CD14-positive monocyte (primary cell): ENCODE measurements at regions not wholly inside any gene's neighbourhood (a gene's known extent, or its start where the extent isn't known, plus 50 kb on each side); places are given as distances from the start of the nearest gene placed in this dataset.

Experiments used
- DNase-seq, 3 donors: peaks; one replicate each; pipeline ENCODE4 v3.0.0-alpha.2; 2011 to 2022
- H2AFZ ChIP-seq: 2 replicates; pipeline ENCODE4 v1.6.0; 2012; ENCODE audit warnings: mild to moderate bottlenecking, low read depth, low read length, inconsistent platforms; ENCODE audit not compliant: insufficient read depth, poor library complexity, severe bottlenecking
- H3K27ac ChIP-seq, 2 donors: 1 replicate in 1 of 2; 2 replicates in 1 of 2; pipeline ENCODE4 v1.5.1; 2012 to 2013; ENCODE audit warnings: low read length in 2 of 2, control low read depth in 1 of 2, inconsistent platforms in 1 of 2, low read depth in 1 of 2, mild to moderate bottlenecking in 1 of 2
- H3K27me3 ChIP-seq, 2 donors: one replicate each; pipeline versions ENCODE4 v1.6.0 to v1.6.1; 2011 to 2013; ENCODE audit warnings: low read length in 2 of 2; ENCODE audit not compliant: control insufficient read depth in 2 of 2, insufficient read depth in 2 of 2
- H3K36me3 ChIP-seq, 2 donors: replicated peaks in 1 of 2; 1 replicate in 1 of 2; 2 replicates in 1 of 2; pipeline versions ENCODE4 v1.5.1 to v1.6.1; 2012 to 2013; ENCODE audit warnings: low read length in 2 of 2, control low read depth in 1 of 2, inconsistent platforms in 1 of 2, mild to moderate bottlenecking in 1 of 2; ENCODE audit not compliant: insufficient read depth in 2 of 2, control insufficient read depth in 1 of 2
- H3K4me1 ChIP-seq, 2 donors: 1 replicate in 1 of 2; 2 replicates in 1 of 2; pipeline versions ENCODE4 v1.5.1 to v1.6.1; 2012 to 2013; ENCODE audit warnings: low read length in 2 of 2, control low read depth in 1 of 2, inconsistent platforms in 1 of 2, mild to moderate bottlenecking in 1 of 2, moderate library complexity in 1 of 2; ENCODE audit not compliant: insufficient read depth in 2 of 2, control insufficient read depth in 1 of 2
- H3K4me2 ChIP-seq: replicated peaks from 2 replicates; pipeline ENCODE3; 2012; ENCODE audit warnings: low read length, moderate library complexity, mild to moderate bottlenecking; ENCODE audit not compliant: poor library complexity, severe bottlenecking; ENCODE audit errors: extremely low read depth
- H3K4me3 ChIP-seq, 3 experiments: fragments of 200-600 bp in 1 of 3; sonication (generic) in 1 of 3; replicated peaks in 1 of 3; 1 replicate in 2 of 3; 2 replicates in 1 of 3; pipeline ENCODE4 v1.5.1; 2011 to 2013; ENCODE audit warnings: low read length in 3 of 3, mild to moderate bottlenecking in 3 of 3, control low read depth in 2 of 3, low read depth in 2 of 3, inconsistent platforms in 1 of 3, moderate library complexity in 1 of 3
- H3K79me2 ChIP-seq: 2 replicates; pipeline ENCODE4 v1.6.0; 2012; ENCODE audit warnings: mild to moderate bottlenecking, control low read depth, inconsistent platforms, low read length, moderate library complexity; ENCODE audit not compliant: insufficient read depth
- H3K9ac ChIP-seq: 2 replicates; pipeline ENCODE4 v1.6.0; 2017; ENCODE audit warnings: low read length, mild to moderate bottlenecking; ENCODE audit not compliant: insufficient read depth, poor library complexity, severe bottlenecking
- H3K9me3 ChIP-seq, 2 donors: replicated peaks in 1 of 2; 1 replicate in 1 of 2; 2 replicates in 1 of 2; pipeline versions ENCODE4 v1.5.1 to v1.6.1; 2012 to 2013; ENCODE audit warnings: low read length in 2 of 2, control low read depth in 1 of 2; ENCODE audit not compliant: control insufficient read depth in 1 of 2, insufficient read depth in 1 of 2
- H4K20me1 ChIP-seq: 2 replicates; pipeline ENCODE4 v1.6.0; 2012; ENCODE audit warnings: mild to moderate bottlenecking, low read length, control low read depth, moderate library complexity; ENCODE audit not compliant: insufficient read depth
- H3K27ac Mint-ChIP-seq, 7 donors: one replicate each; pipeline ENCODE4 v1.8.0; 2020; ENCODE audit warnings: mild to moderate bottlenecking in 7 of 7, mixed read lengths in 7 of 7, moderate library complexity in 6 of 7, inconsistent platforms in 2 of 7
- H3K27me3 Mint-ChIP-seq, 3 donors: one replicate each; pipeline ENCODE4 v1.8.0; 2021 to 2022; ENCODE audit warnings: low read depth in 3 of 3, mild to moderate bottlenecking in 3 of 3, mixed read lengths in 3 of 3, moderate library complexity in 3 of 3, inconsistent platforms in 1 of 3
- H3K36me3 Mint-ChIP-seq, 2 donors: one replicate each; pipeline ENCODE4 v1.8.0; 2020; ENCODE audit warnings: mixed read lengths in 2 of 2, inconsistent platforms in 1 of 2, mild to moderate bottlenecking in 1 of 2
- H3K4me1 Mint-ChIP-seq: one replicate; pipeline ENCODE4 v1.8.0; 2020; ENCODE audit warnings: mild to moderate bottlenecking, mixed read lengths
- H3K4me3 Mint-ChIP-seq, 2 donors: one replicate each; pipeline ENCODE4 v1.8.0; 2020; ENCODE audit warnings: mild to moderate bottlenecking in 2 of 2, mixed read lengths in 2 of 2, moderate library complexity in 1 of 2
- H3K9me3 Mint-ChIP-seq, 7 donors: one replicate each; pipeline ENCODE4 v1.8.0; 2020 to 2022; ENCODE audit warnings: mixed read lengths in 7 of 7, mild to moderate bottlenecking in 6 of 7, moderate library complexity in 6 of 7, inconsistent platforms in 2 of 7
- CTCF ChIP-seq: fragments of 200-600 bp; IDR thresholded peaks from one replicate; pipeline ENCODE4 v1.8.0; 2022; ENCODE audit warnings: antibody characterized with exemption, mild to moderate bottlenecking
- WGBS: methylation state at CpG from one replicate; pipeline ENCODE4 v1.1.5; 2013; ENCODE audit warnings: missing lambda C conversion rate; ENCODE audit not compliant: insufficient coverage; 5-methylcytosine and 5-hydroxymethylcytosine counted together
- intact Hi-C, 2 donors: fragments of 100-400 bp; cut with micrococcal nuclease; formaldehyde crosslinking; loops; one replicate each; pipeline versions ENCODE4 v1.15.0 to v1.15.1; 2023

- intact Hi-C loops, result no loop called here
- TF ChIP-seq CTCF, result no peak
- 69% methylated on average over 2 of the region's 3 CpGs for WGBS
- H3K4me1 Mint-ChIP-seq, result peaks cover 12% of the 10 kb centered on the region
- no peak for DNase-seq
- H3K9me3 ChIP-seq, result no peaks in the 10 kb centered on the region
- no peaks in the 10 kb centered on the region for H3K79me2 ChIP-seq
- H3K4me2 ChIP-seq, result no peak overlapping the region
- H3K4me3 ChIP-seq, result no peak overlapping the region
- H3K27me3 Mint-ChIP-seq, result peaks cover 6 to 10% (median 8%) of the 10 kb centered on the region in 3 donors
- no peaks in the 10 kb centered on the region for H4K20me1 ChIP-seq
- no peak overlapping the region for H2AFZ ChIP-seq
- H3K4me1 ChIP-seq, result no peaks in the 10 kb centered on the region
- H3K36me3 Mint-ChIP-seq, result no peaks in the 10 kb centered on the region
- no peak overlapping the region for H3K27ac ChIP-seq
- H3K27me3 ChIP-seq, result peaks cover 0 to 3% of the 10 kb centered on the region in 2 donors
- no peak overlapping the region for H3K27ac Mint-ChIP-seq
- H3K36me3 ChIP-seq, result no peaks in the 10 kb centered on the region
- no peak overlapping the region for H3K4me3 Mint-ChIP-seq
- H3K9ac ChIP-seq, result no peak overlapping the region
- peaks cover 0 to 9% (median 4%) of the 10 kb centered on the region in 7 donors for H3K9me3 Mint-ChIP-seq
These were observed 195.5 kb downstream of the HAPSTR1 start for GRCh38 chr16:9286930-9287329.

GRCh38 chr16:9296271-9296590 lies 204.8 kb downstream of the HAPSTR1 start:
- no peak overlapping the region for H3K4me3 ChIP-seq
- H3K4me1 ChIP-seq, result peaks cover 0 to 7% of the 10 kb centered on the region in 2 donors
- no peak overlapping the region for H3K27ac ChIP-seq
- H3K4me1 Mint-ChIP-seq, result peaks cover 14% of the 10 kb centered on the region
- WGBS, result no CpG with 5 or more reads among the region's 2 CpGs
- no peaks in the 10 kb centered on the region for H4K20me1 ChIP-seq
- H3K9ac ChIP-seq, result no peak overlapping the region
- H2AFZ ChIP-seq, result no peak overlapping the region
- no peak overlapping the region for H3K4me2 ChIP-seq
- no peaks in the 10 kb centered on the region for H3K36me3 Mint-ChIP-seq
- intact Hi-C loops, result no loop called here
- peaks cover 3 to 4% (median 4%) of the 10 kb centered on the region in 3 donors for H3K27me3 Mint-ChIP-seq
- no peak for DNase-seq
- H3K4me3 Mint-ChIP-seq, result no peak overlapping the region
- H3K36me3 ChIP-seq, result no peaks in the 10 kb centered on the region
- TF ChIP-seq CTCF, result no peak
- H3K9me3 ChIP-seq, result peaks cover 0 to 4% of the 10 kb centered on the region in 2 donors
- peaks cover 0 to 13% (median 8%) of the 10 kb centered on the region in 7 donors for H3K9me3 Mint-ChIP-seq
- no peaks in the 10 kb centered on the region for H3K79me2 ChIP-seq
- H3K27ac Mint-ChIP-seq, result no peak overlapping the region
- no peaks in the 10 kb centered on the region for H3K27me3 ChIP-seq
